PFSK-1 (cell line): ENCODE measurements at regions not wholly inside any gene's neighbourhood (a gene's known extent, or its start where the extent isn't known, plus 50 kb on each side); places are given as distances from the start of the nearest gene placed in this dataset.

Source experiments
- FOXP2 ChIP-seq: optimal IDR thresholded peaks from 2 replicates; pipeline ENCODE3; 2011; ENCODE audit warnings: borderline replicate concordance, control low read depth, inconsistent platforms; ENCODE audit not compliant: insufficient read depth; ENCODE audit errors: extremely low read length, extremely low read depth
- POLR2AphosphoS5 ChIP-seq: IDR thresholded peaks from 2 replicates; pipeline ENCODE4 v1.6.1; 2012; ENCODE audit warnings: low read depth, mild to moderate bottlenecking, control low read depth, low read length, moderate library complexity
- SIN3A ChIP-seq: IDR thresholded peaks from 2 replicates; pipeline ENCODE4 v1.6.1; 2012; ENCODE audit warnings: mild to moderate bottlenecking, low read length, moderate library complexity, borderline replicate concordance; ENCODE audit not compliant: insufficient read depth
- TAF1 ChIP-seq: IDR thresholded peaks from 2 replicates; pipeline ENCODE4 v1.6.1; 2012; ENCODE audit warnings: low read length, control low read depth, borderline replicate concordance; ENCODE audit not compliant: insufficient read depth
- TF ChIP-seq, protein P1 (sequence below), 2 experiments: IDR thresholded peaks; 2 replicates each; pipeline versions ENCODE4 v1.6.1 to v1.8.0; 2011 to 2012; ENCODE audit warnings: low read depth in 2 of 2, low read length in 2 of 2, control low read depth in 1 of 2, inconsistent platforms in 1 of 2, mild to moderate bottlenecking in 1 of 2, moderate library complexity in 1 of 2; ENCODE audit not compliant: insufficient read depth in 1 of 2

DNA sequence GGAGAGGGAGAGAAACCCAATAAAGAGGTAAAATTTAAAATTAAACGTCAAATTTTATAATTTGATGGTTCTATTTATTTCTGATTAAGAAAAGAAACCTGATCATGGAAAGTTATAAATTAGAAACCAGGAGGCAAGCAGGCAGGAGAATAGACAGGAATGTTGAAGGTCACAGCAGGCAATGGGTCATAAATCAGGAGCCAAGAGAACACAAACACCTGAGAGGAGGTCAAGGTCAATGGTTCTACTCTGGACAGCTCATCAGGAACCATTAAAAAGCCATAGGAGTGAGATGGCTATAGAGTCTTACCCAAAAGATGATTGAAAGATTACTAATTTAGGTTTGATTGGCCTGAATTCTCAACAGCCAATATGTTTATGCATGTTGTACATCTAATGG, 126.9 kb upstream of the HCCS start:
- TF ChIP-seq POLR2AphosphoS5 = no peak
- no peak for TF ChIP-seq SIN3A
- no peak for TF ChIP-seq TAF1
- TF ChIP-seq, protein P1, sequence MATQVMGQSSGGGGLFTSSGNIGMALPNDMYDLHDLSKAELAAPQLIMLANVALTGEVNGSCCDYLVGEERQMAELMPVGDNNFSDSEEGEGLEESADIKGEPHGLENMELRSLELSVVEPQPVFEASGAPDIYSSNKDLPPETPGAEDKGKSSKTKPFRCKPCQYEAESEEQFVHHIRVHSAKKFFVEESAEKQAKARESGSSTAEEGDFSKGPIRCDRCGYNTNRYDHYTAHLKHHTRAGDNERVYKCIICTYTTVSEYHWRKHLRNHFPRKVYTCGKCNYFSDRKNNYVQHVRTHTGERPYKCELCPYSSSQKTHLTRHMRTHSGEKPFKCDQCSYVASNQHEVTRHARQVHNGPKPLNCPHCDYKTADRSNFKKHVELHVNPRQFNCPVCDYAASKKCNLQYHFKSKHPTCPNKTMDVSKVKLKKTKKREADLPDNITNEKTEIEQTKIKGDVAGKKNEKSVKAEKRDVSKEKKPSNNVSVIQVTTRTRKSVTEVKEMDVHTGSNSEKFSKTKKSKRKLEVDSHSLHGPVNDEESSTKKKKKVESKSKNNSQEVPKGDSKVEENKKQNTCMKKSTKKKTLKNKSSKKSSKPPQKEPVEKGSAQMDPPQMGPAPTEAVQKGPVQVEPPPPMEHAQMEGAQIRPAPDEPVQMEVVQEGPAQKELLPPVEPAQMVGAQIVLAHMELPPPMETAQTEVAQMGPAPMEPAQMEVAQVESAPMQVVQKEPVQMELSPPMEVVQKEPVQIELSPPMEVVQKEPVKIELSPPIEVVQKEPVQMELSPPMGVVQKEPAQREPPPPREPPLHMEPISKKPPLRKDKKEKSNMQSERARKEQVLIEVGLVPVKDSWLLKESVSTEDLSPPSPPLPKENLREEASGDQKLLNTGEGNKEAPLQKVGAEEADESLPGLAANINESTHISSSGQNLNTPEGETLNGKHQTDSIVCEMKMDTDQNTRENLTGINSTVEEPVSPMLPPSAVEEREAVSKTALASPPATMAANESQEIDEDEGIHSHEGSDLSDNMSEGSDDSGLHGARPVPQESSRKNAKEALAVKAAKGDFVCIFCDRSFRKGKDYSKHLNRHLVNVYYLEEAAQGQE (IDR thresholded peaks at IDR 0.05; ENCODE audit: insufficient read depth in 1 of 2, low read depth in 2 of 2, low read length in 2 of 2) = no peak
- TF ChIP-seq FOXP2 = no peak
